H9 (cell line): ENCODE measurements at regions not wholly inside any gene's neighbourhood (a gene's known extent, or its start where the extent isn't known, plus 50 kb on each side); places are given as distances from the start of the nearest gene placed in this dataset.

ENCODE experiments used
- DNase-seq: peaks from one replicate; pipeline ENCODE4 v3.0.0-alpha.2; 2017
- H2AFZ ChIP-seq: one replicate; pipeline ENCODE4 v1.6.1; 2013; ENCODE audit warnings: mild to moderate bottlenecking, low read length, control low read depth, moderate library complexity
- H2AK5ac ChIP-seq: 2 replicates; pipeline ENCODE4 v1.6.1; 2013; ENCODE audit warnings: low read length, control low read depth, mixed read lengths; ENCODE audit not compliant: insufficient read length
- H2BK120ac ChIP-seq: one replicate; pipeline ENCODE4 v1.6.1; 2013; ENCODE audit warnings: low read depth, mild to moderate bottlenecking, low read length, control low read depth, inconsistent platforms; ENCODE audit not compliant: poor library complexity, severe bottlenecking
- H2BK12ac ChIP-seq: 2 replicates; pipeline ENCODE4 v1.6.1; 2013; ENCODE audit warnings: low read length, control low read depth, mixed read lengths, low read depth; ENCODE audit not compliant: insufficient read length
- H2BK15ac ChIP-seq: 2 replicates; pipeline ENCODE4 v1.6.1; 2013; ENCODE audit warnings: low read depth, low read length, control low read depth
- H2BK20ac ChIP-seq: one replicate; pipeline ENCODE4 v1.6.1; 2013; ENCODE audit warnings: low read depth, mild to moderate bottlenecking, low read length, control low read depth, inconsistent platforms; ENCODE audit not compliant: poor library complexity, severe bottlenecking
- H2BK5ac ChIP-seq: 2 replicates; pipeline ENCODE4 v1.6.1; 2013; ENCODE audit warnings: low read length, control low read depth, mixed read lengths; ENCODE audit not compliant: insufficient read length
- H3K14ac ChIP-seq: 2 replicates; pipeline ENCODE4 v1.6.1; 2013; ENCODE audit warnings: low read length, control low read depth; ENCODE audit not compliant: insufficient read depth
- H3K18ac ChIP-seq: 2 replicates; pipeline ENCODE4 v1.6.1; 2013; ENCODE audit warnings: low read depth, mild to moderate bottlenecking, mixed read lengths, low read length, control low read depth; ENCODE audit not compliant: insufficient read length
- H3K23ac ChIP-seq: 2 replicates; pipeline ENCODE4 v1.6.1; 2013; ENCODE audit warnings: low read length, control low read depth, mixed read lengths, low read depth; ENCODE audit not compliant: insufficient read length
- H3K23me2 ChIP-seq: 2 replicates; pipeline ENCODE4 v1.6.1; 2013; ENCODE audit warnings: low read depth, mild to moderate bottlenecking, mixed read lengths, low read length, control low read depth; ENCODE audit not compliant: insufficient read length, poor library complexity, severe bottlenecking
- H3K27ac ChIP-seq: 2 replicates; pipeline ENCODE4 v1.5.1; 2013; ENCODE audit warnings: low read length, control low read depth, mixed read lengths, low read depth; ENCODE audit not compliant: insufficient read length
- H3K27me3 ChIP-seq: 2 replicates; pipeline ENCODE4 v1.6.1; 2013; ENCODE audit warnings: low read length, control low read depth, inconsistent platforms; ENCODE audit not compliant: insufficient read depth
- H3K4ac ChIP-seq: 2 replicates; pipeline ENCODE4 v1.6.1; 2013; ENCODE audit warnings: low read depth, mild to moderate bottlenecking, control low read depth, inconsistent platforms, low read length, moderate library complexity
- H3K4me1 ChIP-seq: 2 replicates; pipeline ENCODE4 v1.6.1; 2013; ENCODE audit warnings: low read length, control low read depth, inconsistent platforms; ENCODE audit not compliant: insufficient read depth
- H3K4me2 ChIP-seq: 2 replicates; pipeline ENCODE4 v1.6.1; 2013; ENCODE audit warnings: low read length, control low read depth, mixed read lengths; ENCODE audit not compliant: insufficient read length, insufficient read depth
- H3K56ac ChIP-seq: 2 replicates; pipeline ENCODE4 v1.6.1; 2013; ENCODE audit warnings: low read depth, mild to moderate bottlenecking, mixed read lengths, low read length, control low read depth; ENCODE audit not compliant: insufficient read length
- H3K79me1 ChIP-seq: 2 replicates; pipeline ENCODE4 v1.6.1; 2013; ENCODE audit warnings: low read depth, mild to moderate bottlenecking, moderate library complexity, low read length, control low read depth, inconsistent platforms; ENCODE audit not compliant: insufficient read depth, poor library complexity, severe bottlenecking
- H3K79me2 ChIP-seq: 2 replicates; pipeline ENCODE4 v1.6.1; 2013; ENCODE audit warnings: low read length, control low read depth, inconsistent platforms; ENCODE audit not compliant: insufficient read depth
- H3K9ac ChIP-seq: 2 replicates; pipeline ENCODE4 v1.6.1; 2013; ENCODE audit warnings: low read length, control low read depth, mixed read lengths; ENCODE audit not compliant: insufficient read length; ENCODE audit errors: extremely low read depth
- H3K9me3 ChIP-seq: one replicate; pipeline ENCODE4 v1.6.1; 2013; ENCODE audit warnings: low read depth, low read length, inconsistent platforms; ENCODE audit not compliant: control insufficient read depth
- H3T11ph ChIP-seq: one replicate; pipeline ENCODE4 v1.6.1; 2013; ENCODE audit warnings: mild to moderate bottlenecking, low read length, control low read depth, inconsistent platforms
- H4K20me1 ChIP-seq: one replicate; pipeline ENCODE4 v1.6.1; 2013; ENCODE audit not compliant: control insufficient read depth, insufficient read length, insufficient read depth
- H4K5ac ChIP-seq: 2 replicates; pipeline ENCODE4 v1.6.1; 2013; ENCODE audit warnings: low read depth, mild to moderate bottlenecking, mixed read lengths, low read length, control low read depth; ENCODE audit not compliant: insufficient read length
- H4K8ac ChIP-seq: replicated peaks from 2 replicates; pipeline ENCODE4 v1.6.1; 2013; ENCODE audit warnings: low read length, control low read depth, mixed read lengths, low read depth; ENCODE audit not compliant: insufficient read length
- H4K91ac ChIP-seq: 2 replicates; pipeline ENCODE4 v1.6.1; 2013; ENCODE audit warnings: low read depth, mild to moderate bottlenecking, moderate library complexity, mixed read lengths, low read length, control low read depth; ENCODE audit not compliant: insufficient read length
- H3K27ac Mint-ChIP-seq, 3 experiments: 2 replicates in 2 of 3; 3 replicates in 1 of 3; pipeline ENCODE4 v1.8.0; 2020 to 2021; ENCODE audit warnings: mixed read lengths in 3 of 3, mild to moderate bottlenecking in 1 of 3, moderate library complexity in 1 of 3
- H3K27me3 Mint-ChIP-seq: 2 replicates; pipeline ENCODE4 v1.8.0; 2021; ENCODE audit warnings: low read depth, mild to moderate bottlenecking, moderate library complexity, mixed read lengths
- H3K36me3 Mint-ChIP-seq, 3 experiments: 2 replicates in 2 of 3; 3 replicates in 1 of 3; pipeline ENCODE4 v1.8.0; 2020 to 2021; ENCODE audit warnings: low read depth in 3 of 3, mixed read lengths in 3 of 3; ENCODE audit not compliant: insufficient read depth in 1 of 3
- H3K4me1 Mint-ChIP-seq, 2 experiments: 2 replicates each; pipeline ENCODE4 v1.8.0; 2020; ENCODE audit warnings: mixed read lengths in 2 of 2
- H3K4me3 Mint-ChIP-seq, 2 experiments: 2 replicates in 1 of 2; 3 replicates in 1 of 2; pipeline ENCODE4 v1.8.0; 2020 to 2021; ENCODE audit warnings: mild to moderate bottlenecking in 2 of 2, mixed read lengths in 2 of 2, moderate library complexity in 1 of 2
- H3K9me3 Mint-ChIP-seq, 2 experiments: 2 replicates in 1 of 2; 3 replicates in 1 of 2; pipeline ENCODE4 v1.8.0; 2020; ENCODE audit warnings: mild to moderate bottlenecking in 2 of 2, mixed read lengths in 2 of 2, moderate library complexity in 1 of 2
- CTCF ChIP-seq: fragments of 200-600 bp; sonication (generic); conservative IDR thresholded peaks from 3 replicates; pipeline ENCODE4 v1.8.0; 2021; ENCODE audit warnings: antibody characterized with exemption, mild to moderate bottlenecking
- WGBS: extraction: QIAGEN DNeasy Blood & Tissue Kit; methylation state at CpG from one replicate; pipeline ENCODE4 v1.1.7; 2013; ENCODE audit warnings: missing lambda C conversion rate, low lambda C conversion rate, mixed read lengths; ENCODE audit not compliant: insufficient read length; ENCODE audit errors: extremely low coverage; 5-methylcytosine and 5-hydroxymethylcytosine counted together

- Mint-ChIP-seq H3K4me3 (no peak overlapping the region), H3K36me3 (peaks cover 5 to 7% (median 5%) of the 10 kb centered on the region in 3 experiments), H3K4me1 (peaks cover 13 to 14% of the 10 kb centered on the region in 2 experiments), H3K27ac (no peak overlapping the region), H3K9me3 (peaks cover 5 to 7% of the 10 kb centered on the region in 2 experiments; a peak in 4 of 5 replicates), H3K27me3 (no peaks in the 10 kb centered on the region; the same call in 1 of the 2 replicates)
- Histone ChIP-seq H3K9ac (no peak overlapping the region), H4K91ac (no peak overlapping the region), H4K20me1 (no peaks in the 10 kb centered on the region), H3K79me2 (no peaks in the 10 kb centered on the region), H3K4me2 (no peak overlapping the region), H4K5ac (no peak overlapping the region), H3K23ac (no peak overlapping the region), H3K4ac (no peak overlapping the region), H2AFZ (no peak overlapping the region), H3K79me1 (no peaks in the 10 kb centered on the region), H2AK5ac (no peak overlapping the region), H2BK20ac (no peak overlapping the region), H3K23me2 (no peaks in the 10 kb centered on the region), H2BK15ac (no peak overlapping the region), H3T11ph (no peak overlapping the region), H2BK120ac (no peak overlapping the region), H2BK12ac (no peak overlapping the region), H3K56ac (no peak overlapping the region), H2BK5ac (no peak overlapping the region), H3K9me3 (no peaks in the 10 kb centered on the region), H3K27ac (no peak overlapping the region), H4K8ac (no peak overlapping the region), H3K14ac (no peak overlapping the region), H3K18ac (no peak overlapping the region), H3K4me1 (no peaks in the 10 kb centered on the region; the same call in 1 of the 2 replicates), H3K27me3 (no peaks in the 10 kb centered on the region)
- WGBS, result no CpG with 5 or more reads among the region's 2 CpGs
- TF ChIP-seq CTCF, result no peak
- DNase-seq, result no peak
Measured at GRCh38 chr18:68435581-68435980, 279.3 kb downstream of the TMX3 start.
